Uterus (tissue), 2 donors: ENCODE measurements at regions not wholly inside any gene's neighbourhood (a gene's known extent, or its start where the extent isn't known, plus 50 kb on each side); places are given as distances from the start of the nearest gene placed in this dataset.

Experiments
- POLR2A ChIP-seq, 2 donors: fragments of 450-650 bp; IDR thresholded peaks; one replicate each; pipeline ENCODE4 v1.6.1; 2016; ENCODE audit warnings: antibody characterized with exemption in 2 of 2, mild to moderate bottlenecking in 1 of 2, moderate library complexity in 1 of 2
- TF ChIP-seq, protein P1 (sequence below), 4 experiments: fragments of 200-600 bp in 2 of 4; fragments of 450-650 bp in 2 of 4; sonication (generic) in 2 of 4; IDR thresholded peaks; one replicate each; pipeline ENCODE4 v1.5.1; 2016 to 2019; ENCODE audit warnings: antibody characterized with exemption in 4 of 4, mild to moderate bottlenecking in 2 of 4, moderate library complexity in 1 of 4

DNA sequence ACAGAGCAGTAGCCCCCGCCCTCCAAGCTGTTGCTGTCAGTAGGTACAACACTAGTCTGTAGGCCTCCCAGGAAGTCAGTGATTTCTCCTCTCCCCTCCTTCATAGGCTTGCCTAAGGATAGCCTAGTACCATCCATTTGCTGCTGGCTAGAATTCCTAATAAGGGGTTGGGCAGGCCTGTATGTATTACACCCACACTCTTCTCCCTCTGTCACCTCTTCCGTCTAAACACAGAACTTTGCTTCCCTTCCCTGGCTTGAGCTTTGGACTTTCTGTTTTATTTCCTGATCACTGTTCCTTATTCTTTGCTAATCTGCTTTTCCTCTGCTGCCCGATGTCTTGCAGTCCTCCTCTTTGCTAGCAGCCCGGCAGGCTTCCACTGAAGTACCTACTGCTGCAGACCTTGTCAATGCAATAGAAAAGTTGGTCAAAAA is 93.4 kb upstream of the UMPS start:
- TF ChIP-seq, protein P1, sequence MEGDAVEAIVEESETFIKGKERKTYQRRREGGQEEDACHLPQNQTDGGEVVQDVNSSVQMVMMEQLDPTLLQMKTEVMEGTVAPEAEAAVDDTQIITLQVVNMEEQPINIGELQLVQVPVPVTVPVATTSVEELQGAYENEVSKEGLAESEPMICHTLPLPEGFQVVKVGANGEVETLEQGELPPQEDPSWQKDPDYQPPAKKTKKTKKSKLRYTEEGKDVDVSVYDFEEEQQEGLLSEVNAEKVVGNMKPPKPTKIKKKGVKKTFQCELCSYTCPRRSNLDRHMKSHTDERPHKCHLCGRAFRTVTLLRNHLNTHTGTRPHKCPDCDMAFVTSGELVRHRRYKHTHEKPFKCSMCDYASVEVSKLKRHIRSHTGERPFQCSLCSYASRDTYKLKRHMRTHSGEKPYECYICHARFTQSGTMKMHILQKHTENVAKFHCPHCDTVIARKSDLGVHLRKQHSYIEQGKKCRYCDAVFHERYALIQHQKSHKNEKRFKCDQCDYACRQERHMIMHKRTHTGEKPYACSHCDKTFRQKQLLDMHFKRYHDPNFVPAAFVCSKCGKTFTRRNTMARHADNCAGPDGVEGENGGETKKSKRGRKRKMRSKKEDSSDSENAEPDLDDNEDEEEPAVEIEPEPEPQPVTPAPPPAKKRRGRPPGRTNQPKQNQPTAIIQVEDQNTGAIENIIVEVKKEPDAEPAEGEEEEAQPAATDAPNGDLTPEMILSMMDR (IDR thresholded peaks at IDR 0.05) = no peak
- TF ChIP-seq POLR2A (IDR thresholded peaks at IDR 0.05) = no peak
